GM18498 (cell line): ENCODE measurements at regions not wholly inside any gene's neighbourhood (a gene's known extent, or its start where the extent isn't known, plus 50 kb on each side); places are given as distances from the start of the nearest gene placed in this dataset.

ENCODE experiments used
- ATAC-seq: cut with Tn5 transposase; IDR thresholded peaks from one replicate; pipeline ENCODE4 v1.9.1; 2021; ENCODE audit warnings: mild to moderate bottlenecking, moderate library complexity; ENCODE audit not compliant: unreplicated experiment

DNA sequence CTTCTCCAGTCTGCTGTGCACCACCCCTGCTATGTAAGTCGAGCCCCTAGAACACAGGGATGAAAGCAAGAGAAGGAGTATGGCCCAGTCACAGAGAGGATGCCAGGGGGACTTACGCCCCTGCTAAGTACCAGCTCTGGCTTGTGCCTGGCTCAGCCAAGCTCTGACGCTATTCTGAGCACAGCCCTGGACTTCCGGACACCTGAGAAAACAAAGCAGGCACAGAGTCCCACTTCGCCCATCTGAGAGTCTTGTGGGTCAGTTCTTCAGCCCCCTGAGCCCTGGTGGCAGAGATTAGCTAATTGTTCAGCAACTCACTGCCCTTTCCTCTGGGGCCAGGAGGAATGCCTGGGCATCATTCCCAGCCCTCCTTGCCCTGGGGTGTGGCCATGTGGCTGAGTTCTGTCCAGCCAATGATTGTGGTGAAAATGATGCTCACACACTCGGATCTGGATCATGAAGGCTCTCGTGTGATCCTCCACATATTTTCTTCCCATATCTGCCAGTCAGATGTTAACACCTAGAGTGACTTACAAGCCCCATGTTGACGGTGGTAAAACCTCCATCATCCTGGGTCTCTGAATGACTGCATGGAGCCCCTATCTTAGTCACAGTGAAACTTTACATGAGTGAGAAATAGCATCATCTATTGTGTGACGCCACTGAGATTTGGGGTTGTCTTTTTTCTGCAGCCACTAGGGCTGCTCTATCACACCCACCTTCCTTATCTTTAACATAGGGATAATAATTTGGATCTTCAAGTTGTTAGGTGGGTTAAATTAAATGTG is 105.7 kb downstream of the TPRA1 start:
- ATAC-seq, result no peak

DNA sequence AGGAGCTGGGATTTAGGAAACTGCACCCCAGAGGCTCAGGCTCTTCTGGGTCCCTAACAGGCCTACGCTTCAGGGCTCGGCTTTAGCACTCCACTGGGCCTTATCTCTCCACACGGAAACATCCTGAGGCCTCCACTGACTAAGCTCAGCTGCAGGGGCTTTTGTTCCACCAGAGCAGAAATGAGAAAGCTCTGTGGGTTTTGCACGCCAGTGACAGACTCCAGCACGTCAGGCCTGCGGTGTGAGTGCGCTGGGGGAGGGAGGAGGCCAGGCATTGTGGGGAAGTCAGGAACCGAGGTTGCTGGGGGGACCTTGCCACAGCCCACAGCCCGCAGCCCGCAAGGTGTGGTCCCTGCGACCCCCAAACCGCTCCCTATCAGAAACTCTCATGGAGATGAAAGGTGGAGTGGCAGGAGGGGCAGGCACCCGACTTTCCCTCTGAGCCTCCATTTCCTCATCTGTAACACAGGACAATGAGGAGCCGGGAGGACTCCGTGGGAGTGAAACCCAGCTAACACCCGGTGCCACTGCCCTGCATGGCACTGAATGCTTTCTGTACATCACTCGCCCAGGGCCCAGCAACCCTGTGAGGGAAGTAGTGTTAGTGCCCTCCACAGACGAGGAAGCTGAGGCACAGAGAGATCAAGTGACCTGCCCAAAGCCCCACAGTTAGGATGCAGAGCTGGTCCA is 106.5 kb downstream of the TPRA1 start:
- ATAC-seq, result peak; percentile 62

DNA sequence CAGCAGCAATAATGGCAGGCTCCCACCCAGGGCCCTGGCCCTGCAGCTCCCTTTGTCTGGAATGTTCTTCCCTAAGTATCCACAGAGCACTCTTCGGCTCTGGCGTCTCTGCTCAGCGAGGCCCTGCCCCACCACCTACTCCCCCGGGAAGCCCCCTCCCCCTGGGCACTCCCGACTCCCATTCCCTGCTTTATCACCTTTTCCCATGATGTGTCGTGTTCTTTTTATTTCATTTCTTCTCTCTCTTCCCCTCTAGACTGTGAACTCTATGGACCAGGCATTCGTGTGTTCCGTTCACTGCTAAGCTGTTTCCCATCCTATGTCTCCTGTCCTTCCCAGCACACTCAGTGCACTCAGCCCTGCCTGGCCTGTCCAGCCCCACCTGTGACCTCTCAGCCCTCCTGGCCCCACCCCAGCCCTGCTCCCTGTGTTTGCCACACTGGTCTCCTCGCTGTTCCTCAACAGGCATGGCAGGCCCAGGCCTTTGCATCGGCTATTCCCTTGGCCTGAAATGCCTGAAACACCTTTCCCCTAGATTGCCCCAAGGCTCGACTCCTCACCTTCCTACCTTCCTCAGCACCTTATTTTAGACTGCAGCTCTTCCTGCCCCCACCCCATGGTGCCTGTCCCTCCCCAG is 107.4 kb downstream of the TPRA1 start:
- ATAC-seq, result no peak

DNA sequence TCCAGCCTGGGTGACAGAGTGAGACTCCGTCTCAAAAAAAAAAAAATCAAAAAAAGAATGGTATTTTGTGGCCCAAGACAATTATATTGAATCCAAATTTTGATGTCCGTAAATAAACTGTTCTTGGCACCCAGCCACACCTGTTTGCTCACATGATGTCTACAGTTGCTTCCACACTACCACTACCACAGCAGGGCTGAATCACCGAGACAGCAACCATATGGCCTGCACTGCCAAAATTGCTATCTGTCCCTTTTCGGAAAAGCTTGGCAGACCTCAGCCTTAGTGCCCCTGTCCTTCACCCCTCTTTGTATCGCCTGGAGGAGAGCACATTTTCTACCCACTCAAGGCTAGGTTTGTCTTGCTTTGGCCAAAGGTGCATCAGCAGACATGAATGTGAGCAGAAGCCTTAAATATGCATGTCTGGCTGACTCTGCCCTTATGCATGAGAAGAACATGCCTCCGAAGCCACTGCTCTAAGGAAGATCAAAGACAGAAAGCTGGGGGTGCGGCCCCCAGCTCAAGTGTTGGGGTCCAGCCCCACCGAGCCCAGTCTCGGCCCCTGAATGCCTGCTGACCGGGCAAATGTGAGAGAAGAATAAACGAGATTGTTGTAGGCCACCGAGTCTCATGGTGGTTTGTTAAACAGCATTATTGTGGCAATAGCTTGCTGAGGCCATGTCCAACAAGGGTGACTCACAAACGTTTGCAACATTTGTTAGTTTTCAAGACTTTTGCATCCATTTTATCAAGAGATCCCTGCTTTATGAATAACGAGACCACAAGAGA is 108.1 kb downstream of the TPRA1 start:
- ATAC-seq, result no peak

DNA sequence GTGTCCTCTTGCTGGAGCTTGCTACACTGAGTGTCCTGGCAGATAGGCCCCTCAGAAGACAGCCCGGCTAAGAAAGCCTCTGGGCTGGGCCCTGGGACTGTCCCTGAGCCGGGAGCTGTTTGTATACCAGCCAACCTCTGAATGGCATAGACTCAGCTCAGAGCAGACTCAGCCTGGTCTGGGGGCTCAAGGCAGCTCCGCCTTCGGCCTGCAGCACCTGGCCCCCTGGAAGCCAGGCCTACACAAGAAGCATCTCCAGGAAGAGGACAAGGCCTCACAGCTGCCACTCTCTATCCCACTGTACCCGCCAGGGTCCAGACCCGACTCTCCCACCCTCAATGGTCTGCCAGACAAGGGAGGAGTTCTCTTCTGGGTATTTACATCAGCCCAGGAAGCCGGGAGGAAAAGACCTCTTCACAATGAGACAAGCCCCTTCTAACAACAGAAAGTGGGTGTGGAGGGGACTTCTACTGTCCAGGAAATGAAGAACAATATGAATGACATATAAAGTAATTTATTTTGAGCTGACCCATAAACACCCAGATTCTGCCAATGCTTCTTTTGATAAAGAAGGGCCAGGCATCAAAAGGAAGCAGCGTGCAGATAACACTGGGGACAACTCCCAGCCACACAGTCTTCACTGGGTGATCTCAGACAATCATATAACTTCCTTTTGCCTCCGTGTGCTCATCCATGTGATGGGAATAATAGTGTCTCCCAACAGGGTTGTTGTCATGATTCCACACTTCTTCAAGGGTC is 110.2 kb downstream of the TPRA1 start:
- no peak for ATAC-seq

DNA sequence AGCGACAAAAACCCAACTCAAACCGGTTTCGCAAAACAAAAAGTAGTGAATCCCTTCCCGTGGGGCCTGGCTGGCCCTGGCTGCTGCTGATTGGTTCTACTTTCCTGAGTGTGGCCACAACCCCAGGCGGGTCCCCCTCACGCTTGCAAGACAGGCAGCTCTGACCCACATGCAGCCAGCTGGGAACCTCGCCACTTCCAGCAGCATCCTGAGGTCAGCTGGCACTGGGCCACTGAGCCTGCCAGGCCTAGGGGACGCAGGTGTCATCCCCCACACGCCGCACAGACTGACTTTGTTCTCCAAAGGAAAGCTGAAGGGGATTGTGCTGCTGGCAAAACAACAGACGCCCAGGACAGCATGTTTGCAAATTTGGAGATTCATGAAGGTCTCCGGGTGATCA is 111.1 kb downstream of the TPRA1 start:
- ATAC-seq, result no peak

DNA sequence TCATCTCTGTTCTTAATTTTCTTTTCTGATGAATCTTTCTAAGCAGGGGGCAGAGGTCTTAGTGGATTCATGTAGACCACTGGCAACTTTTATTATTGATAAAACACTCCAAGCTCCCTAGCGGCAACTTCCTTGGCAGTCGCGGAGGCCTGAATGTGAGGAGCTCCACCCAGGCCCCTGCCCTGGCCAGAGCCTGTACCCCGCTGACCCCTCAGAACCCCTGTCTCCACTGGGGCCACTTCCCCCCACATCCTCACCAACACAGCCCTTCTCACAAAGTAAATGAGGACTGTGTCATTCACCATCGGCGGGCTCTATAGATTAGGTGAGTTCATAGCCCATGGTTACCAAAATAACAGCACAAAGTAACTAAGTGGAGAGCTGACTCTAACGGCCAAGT is 111.6 kb downstream of the TPRA1 start:
- ATAC-seq, result no peak

DNA sequence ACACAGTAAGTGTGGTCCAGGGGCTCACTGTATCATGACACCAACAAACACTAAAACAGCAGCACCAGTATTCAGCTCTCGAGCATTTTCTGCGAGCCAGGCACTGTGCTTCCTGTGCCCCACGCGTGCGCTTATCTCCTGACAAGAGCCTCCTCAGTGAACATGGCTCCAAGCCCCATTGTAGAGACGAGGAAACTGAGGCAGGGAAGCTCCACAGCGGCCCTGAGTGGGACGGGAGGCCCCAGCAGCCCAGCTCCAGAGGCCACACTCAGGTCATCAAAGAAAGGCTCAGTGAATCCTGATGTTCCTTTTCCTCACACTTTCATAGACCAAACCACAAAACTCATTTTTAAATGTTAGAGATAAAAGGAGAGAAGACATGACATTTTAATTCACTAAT is 113.1 kb downstream of the TPRA1 start:
- ATAC-seq, result no peak

DNA sequence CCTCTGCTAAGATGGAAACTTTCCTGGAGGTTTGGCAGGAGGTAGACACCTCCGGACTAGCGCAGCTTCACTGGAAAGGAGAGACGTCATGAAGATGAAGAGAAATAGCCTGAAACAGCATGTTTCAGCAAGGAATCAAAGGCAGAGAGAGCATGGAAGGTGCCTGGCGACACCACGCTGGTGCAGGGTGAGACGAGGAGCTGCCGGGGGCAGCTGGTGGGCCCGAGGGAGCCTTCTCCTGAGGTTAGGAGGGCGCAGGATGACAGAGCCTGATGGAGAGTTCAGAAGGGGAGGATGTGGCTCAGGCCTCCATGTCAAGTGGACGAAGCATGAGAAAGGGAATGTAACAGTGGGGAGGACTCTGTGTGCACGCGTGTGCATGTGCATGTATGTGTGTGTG is 113.6 kb downstream of the TPRA1 start:
- ATAC-seq, result no peak

DNA sequence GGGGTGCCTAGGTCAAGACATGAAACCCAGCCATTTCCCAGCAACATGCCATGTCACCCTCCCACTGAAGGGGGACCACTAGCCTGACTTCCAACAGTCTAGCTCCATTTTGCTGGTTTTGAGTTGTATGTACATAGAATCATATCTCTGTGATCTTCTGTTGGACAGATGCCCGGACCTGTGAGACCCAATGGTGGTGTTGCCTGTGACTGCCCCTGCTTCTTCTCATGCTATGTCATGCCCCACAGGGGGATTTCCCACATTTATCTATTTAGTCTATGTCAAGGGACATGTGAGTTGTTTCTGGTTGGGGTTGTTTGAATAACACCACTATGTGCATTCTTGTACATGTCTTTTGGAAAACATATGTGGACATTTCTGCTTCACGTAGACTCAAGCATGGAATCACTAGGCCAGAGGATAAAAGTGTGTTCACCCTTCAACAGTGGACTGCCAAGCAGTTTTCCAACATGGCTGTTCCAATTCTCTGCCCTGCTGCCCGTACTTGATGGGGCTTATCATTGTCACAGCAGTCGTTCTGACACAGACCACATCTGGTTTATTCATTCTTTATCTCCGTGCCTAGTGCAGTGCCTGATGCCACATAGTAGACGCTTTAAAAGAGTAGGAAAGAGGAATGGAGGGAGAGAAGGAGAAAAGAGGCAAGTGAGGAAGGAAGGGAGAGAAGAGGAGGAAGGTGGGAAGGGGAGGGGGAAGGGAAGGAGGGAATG is 114.4 kb downstream of the TPRA1 start:
- no peak for ATAC-seq

DNA sequence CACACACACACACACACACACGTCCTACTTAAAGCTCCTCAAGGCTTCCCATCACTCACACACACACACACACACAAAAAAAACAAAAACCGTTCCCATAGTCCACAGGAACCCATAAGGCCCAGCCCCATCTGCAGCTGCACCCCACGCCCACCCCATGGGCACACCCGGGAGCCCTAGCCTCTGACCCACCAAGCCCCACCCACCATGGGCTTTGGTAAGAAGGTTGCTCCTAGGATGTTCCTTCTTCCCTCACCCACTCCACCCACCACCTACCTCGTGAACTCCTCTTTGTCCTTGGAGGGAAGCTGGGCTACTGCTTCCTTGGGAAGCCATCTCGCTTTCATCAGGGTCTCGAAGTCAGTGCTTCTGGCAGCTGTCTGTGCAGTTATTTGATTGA is 115.1 kb downstream of the TPRA1 start:
- ATAC-seq, result no peak

DNA sequence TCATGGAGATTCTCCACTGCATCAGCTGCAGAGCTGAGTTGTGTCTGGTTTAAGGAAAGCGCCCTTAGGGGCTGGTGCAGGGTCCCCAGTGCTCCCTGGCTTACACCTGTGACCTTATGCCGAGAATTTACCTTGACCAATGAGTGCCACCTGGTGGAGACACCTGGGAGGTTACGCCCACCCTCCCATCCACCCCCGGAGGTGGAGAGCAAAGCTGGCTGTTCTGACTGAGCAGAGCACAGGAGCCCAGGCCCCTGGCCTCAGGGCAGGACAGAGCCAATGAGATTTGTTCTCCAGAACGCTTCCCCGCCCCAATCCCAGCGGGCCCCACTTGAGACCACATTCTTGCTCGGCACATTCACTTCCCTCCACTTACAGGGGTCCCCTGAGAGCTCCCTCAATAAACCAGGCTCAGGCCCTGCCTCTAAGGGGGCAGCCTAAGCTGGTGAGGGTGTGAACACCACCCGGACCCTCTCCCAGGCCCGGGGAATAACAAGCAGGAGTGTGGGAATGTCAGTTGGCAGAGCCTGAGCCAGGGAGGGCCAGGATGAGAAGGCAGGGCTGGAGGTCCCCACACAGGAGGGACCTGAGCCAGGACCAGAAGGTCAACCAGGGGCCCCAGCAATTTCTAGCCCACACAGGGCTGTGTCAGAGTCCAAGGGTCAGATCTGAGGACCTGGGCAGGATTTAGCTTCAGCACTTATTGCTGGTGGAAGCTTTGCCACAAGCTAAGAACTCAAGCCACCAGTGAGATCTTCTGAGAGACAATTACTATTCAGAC is 117.1 kb downstream of the TPRA1 start:
- no peak for ATAC-seq

DNA sequence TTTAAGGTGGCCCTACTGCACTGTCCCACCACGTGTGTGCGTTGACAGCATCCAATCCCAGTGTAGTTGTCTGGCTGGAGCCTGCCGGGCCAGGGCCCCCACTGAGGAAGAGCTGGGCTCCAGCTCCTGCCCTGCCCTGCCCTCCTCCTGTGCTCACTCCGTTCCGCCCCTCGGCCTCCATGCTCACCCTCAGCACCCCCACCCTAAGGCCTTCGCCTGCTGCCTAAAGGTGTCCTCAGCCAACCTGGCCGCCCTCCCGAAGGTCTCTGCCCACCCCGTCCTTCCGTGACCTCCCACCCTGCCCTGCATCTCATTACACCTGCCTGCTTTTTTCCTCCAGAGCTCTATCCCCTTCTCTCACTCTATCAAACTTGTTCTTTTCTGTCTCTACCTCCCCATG is 118.0 kb downstream of the TPRA1 start:
- ATAC-seq, result no peak

DNA sequence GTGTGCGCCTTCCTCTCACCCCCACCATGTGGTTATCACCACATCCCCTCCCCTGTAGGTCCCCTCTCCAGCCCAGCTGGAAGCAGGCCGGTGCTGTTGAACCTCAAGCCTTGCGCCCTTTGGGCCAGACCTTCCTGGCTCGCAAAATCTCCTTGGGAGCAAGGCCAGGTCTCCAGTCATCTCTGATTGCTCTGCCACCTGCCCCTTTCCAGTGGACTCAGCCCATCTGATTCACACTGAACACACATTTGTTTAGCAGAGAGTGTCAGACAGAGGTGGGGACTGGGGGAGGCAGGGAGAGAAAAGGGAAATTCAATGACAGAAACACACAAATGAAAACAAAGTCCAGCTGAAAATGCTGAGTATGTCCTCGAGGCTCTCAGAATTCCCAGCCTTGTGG is 119.4 kb downstream of the TPRA1 start:
- ATAC-seq, result no peak

DNA sequence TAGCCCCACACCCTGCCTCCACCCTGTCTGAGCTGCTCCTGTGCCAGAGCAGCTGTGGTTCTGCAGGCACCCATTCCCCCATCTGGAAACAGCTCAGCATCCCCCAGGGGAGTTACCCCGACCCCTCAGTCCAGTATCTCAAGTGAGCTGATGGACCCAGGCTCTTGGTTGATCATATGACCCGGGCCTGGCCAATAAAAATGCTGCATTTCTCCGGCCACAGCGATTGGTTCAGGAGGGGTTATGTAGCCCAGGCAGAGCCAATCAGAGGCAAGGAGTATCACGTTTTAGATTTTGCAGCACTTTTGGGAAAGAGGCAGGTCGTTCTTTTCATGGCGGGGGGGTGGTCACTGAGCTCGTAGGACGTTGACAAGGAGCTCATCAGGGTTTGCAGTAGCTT is 120.8 kb downstream of the TPRA1 start:
- no peak for ATAC-seq

DNA sequence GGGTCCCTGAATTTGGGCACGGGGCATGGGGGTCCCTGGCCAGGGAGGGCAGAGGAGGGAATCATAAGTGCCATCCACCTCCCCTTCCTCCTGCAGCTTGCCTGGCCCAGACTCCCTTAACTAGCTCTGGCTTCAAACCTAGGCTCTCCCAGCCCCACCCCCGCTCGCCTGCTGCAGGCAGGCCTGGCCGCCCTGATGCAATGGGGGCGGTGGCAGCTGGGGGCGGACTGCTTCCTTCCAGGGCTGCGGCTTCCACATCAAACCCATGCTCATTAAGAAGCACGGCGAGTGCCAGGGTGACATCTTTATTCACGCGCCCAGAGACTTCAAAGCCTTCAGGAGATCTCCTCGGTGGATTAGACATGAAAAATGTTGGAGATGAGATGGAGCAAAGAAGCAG is 123.1 kb downstream of the TPRA1 start:
- ATAC-seq, result no peak

DNA sequence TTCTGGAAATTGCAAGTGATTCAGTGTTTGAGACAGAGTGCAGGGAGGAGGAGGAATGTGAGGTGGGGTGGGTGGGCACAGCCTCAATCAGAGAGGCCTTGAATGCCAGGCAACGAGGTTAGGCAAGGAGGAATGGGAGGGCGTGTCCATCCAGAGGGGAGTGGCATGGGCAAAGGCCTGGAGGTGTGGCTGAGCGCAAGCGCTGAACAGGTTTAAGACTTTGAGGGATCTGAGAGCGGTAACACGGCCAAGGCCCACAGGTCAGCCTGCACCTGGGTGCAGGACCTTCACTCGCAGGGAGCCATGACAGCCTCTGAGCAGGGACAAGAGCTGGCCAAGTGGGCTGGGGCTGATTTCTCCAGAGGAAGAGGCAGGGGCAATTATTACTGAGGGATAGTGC is 125.9 kb downstream of the TPRA1 start:
- ATAC-seq, result no peak

DNA sequence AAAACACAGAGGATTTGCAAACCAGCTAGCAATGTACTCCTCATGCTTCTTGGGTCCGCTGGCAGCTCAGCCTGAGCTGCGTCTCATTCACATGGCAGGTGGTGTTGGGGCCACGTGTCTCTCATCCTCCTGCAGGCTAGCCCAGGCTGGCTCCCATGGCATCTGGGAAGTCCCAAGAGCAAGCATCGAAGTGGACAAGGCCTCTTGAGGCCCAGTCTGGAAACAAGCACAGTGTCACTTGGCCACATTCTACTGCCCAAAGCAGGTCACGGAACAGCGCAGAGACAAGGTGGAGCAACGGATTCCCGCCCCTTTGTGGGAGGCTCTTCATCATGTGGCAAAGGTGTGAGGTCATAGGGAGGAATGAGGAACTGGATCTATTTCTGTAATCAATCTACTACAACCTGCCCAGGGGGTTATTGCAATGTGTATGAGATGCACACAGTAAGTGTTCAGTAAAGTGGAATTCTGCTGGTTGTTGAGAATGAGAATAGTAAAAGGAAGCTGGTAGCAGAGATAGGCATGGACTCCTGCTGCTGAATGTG is 128.3 kb downstream of the TPRA1 start:
- no peak for ATAC-seq
